NB4 (cell line): ENCODE measurements at regions not wholly inside any gene's neighbourhood (a gene's known extent, or its start where the extent isn't known, plus 50 kb on each side); places are given as distances from the start of the nearest gene placed in this dataset.

ENCODE experiments used
- CTCF ChIP-seq: IDR thresholded peaks from one replicate; pipeline ENCODE4 v1.5.1; 2012; ENCODE audit warnings: low read depth, low read length
- MAX ChIP-seq: IDR thresholded peaks from 2 replicates; pipeline ENCODE4 v1.6.1; 2011; ENCODE audit warnings: low read depth, low read length
- MYC ChIP-seq: IDR thresholded peaks from 2 replicates; pipeline ENCODE4 v1.6.1; 2011; ENCODE audit warnings: low read depth, low read length
- POLR2A ChIP-seq: IDR thresholded peaks from 2 replicates; pipeline ENCODE4 v1.6.1; 2011; ENCODE audit warnings: mild to moderate bottlenecking; ENCODE audit not compliant: insufficient read length; ENCODE audit errors: extremely low read depth

- TF ChIP-seq MAX = no peak
- no peak for TF ChIP-seq CTCF
- TF ChIP-seq POLR2A = no peak
- no peak for TF ChIP-seq MYC
Measured at GRCh38 chr16:52861614-52862022, 191.1 kb downstream of the CHD9NB start.
